Activated naive CD8-positive, alpha-beta T cell treated with anti-CD3 and anti-CD28 coated beads, Interleukin-2, amount 50 U/mL, for 24 hours (primary cell): ENCODE measurements at regions not wholly inside any gene's neighbourhood (a gene's known extent, or its start where the extent isn't known, plus 50 kb on each side); places are given as distances from the start of the nearest gene placed in this dataset.

Experiments
- ATAC-seq: fragments of 150-1000 bp; cut with Tn5 transposase; one replicate; pipeline ENCODE4 v1.10.0; 2021
- DNase-seq: peaks from one replicate; pipeline ENCODE4 v3.0.0; 2021
- H3K27ac Mint-ChIP-seq: one replicate; pipeline ENCODE4 v1.8.0; 2021; ENCODE audit warnings: mild to moderate bottlenecking, mixed read lengths
- H3K27me3 Mint-ChIP-seq: one replicate; pipeline ENCODE4 v1.8.0; 2021; ENCODE audit warnings: mixed read lengths
- H3K36me3 Mint-ChIP-seq: one replicate; pipeline ENCODE4 v1.8.0; 2021; ENCODE audit warnings: low read depth, mixed read lengths
- H3K4me1 Mint-ChIP-seq: one replicate; pipeline ENCODE4 v1.8.0; 2021; ENCODE audit warnings: mixed read lengths
- H3K4me3 Mint-ChIP-seq: one replicate; pipeline ENCODE4 v1.8.0; 2021; ENCODE audit warnings: mild to moderate bottlenecking, moderate library complexity, mixed read lengths
- H3K9me3 Mint-ChIP-seq: one replicate; pipeline ENCODE4 v1.8.0; 2021; ENCODE audit warnings: mixed read lengths

GRCh38 chr5:167317884-167318283 lies 973.6 kb upstream of the WWC1 start:
- Mint-ChIP-seq H3K9me3 (peaks cover 4% of the 10 kb centered on the region), H3K27ac (no peak overlapping the region), H3K4me1 (no peaks in the 10 kb centered on the region), H3K27me3 (no peaks in the 10 kb centered on the region), H3K36me3 (no peaks in the 10 kb centered on the region), H3K4me3 (no peak overlapping the region)
- no peak for DNase-seq
- ATAC-seq: no peak

GRCh38 chr5:167319243-167319642 lies 972.2 kb upstream of the WWC1 start:
- H3K4me3 Mint-ChIP-seq: no peak overlapping the region
- H3K27me3 Mint-ChIP-seq: no peaks in the 10 kb centered on the region
- H3K9me3 Mint-ChIP-seq: peaks cover 4% of the 10 kb centered on the region
- no peak overlapping the region for H3K27ac Mint-ChIP-seq
- ATAC-seq (no peak), DNase-seq (no peak)
- no peaks in the 10 kb centered on the region for H3K4me1 Mint-ChIP-seq
- H3K36me3 Mint-ChIP-seq: no peaks in the 10 kb centered on the region

GRCh38 chr5:167320019-167320418 lies 971.4 kb upstream of the WWC1 start:
- Mint-ChIP-seq H3K4me3 (no peak overlapping the region), H3K27me3 (no peaks in the 10 kb centered on the region), H3K9me3 (peaks cover 4% of the 10 kb centered on the region), H3K36me3 (no peaks in the 10 kb centered on the region), H3K4me1 (no peaks in the 10 kb centered on the region), H3K27ac (no peak overlapping the region)
- ATAC-seq (no peak), DNase-seq (no peak)

- H3K9me3 Mint-ChIP-seq: peaks cover 11% of the 10 kb centered on the region
- H3K4me3 Mint-ChIP-seq: no peak overlapping the region
- H3K36me3 Mint-ChIP-seq: no peaks in the 10 kb centered on the region
- no peaks in the 10 kb centered on the region for H3K4me1 Mint-ChIP-seq
- ATAC-seq (no peak), DNase-seq (no peak)
- H3K27me3 Mint-ChIP-seq: no peaks in the 10 kb centered on the region
- H3K27ac Mint-ChIP-seq: no peak overlapping the region
These were observed 959.1 kb upstream of the WWC1 start for GRCh38 chr5:167332309-167332708.

- Mint-ChIP-seq H3K27me3 (no peaks in the 10 kb centered on the region), H3K4me3 (no peak overlapping the region), H3K4me1 (no peaks in the 10 kb centered on the region), H3K27ac (no peak overlapping the region), H3K36me3 (no peaks in the 10 kb centered on the region), H3K9me3 (peaks cover 8% of the 10 kb centered on the region)
- ATAC-seq (no peak), DNase-seq (no peak)
These were observed 955.3 kb upstream of the WWC1 start for GRCh38 chr5:167336161-167336560.

- H3K27me3 Mint-ChIP-seq: no peaks in the 10 kb centered on the region
- no peak for ATAC-seq
- H3K4me3 Mint-ChIP-seq: no peak overlapping the region
- H3K27ac Mint-ChIP-seq: no peak overlapping the region
- peaks cover 11% of the 10 kb centered on the region for H3K9me3 Mint-ChIP-seq
- no peaks in the 10 kb centered on the region for H3K36me3 Mint-ChIP-seq
- H3K4me1 Mint-ChIP-seq: no peaks in the 10 kb centered on the region
- DNase-seq: no peak
These were observed 952.2 kb upstream of the WWC1 start for GRCh38 chr5:167339205-167339604.

GRCh38 chr5:167346461-167346860 lies 945.0 kb upstream of the WWC1 start:
- H3K9me3 Mint-ChIP-seq: peaks cover 4% of the 10 kb centered on the region
- no peak for ATAC-seq
- no peaks in the 10 kb centered on the region for H3K27me3 Mint-ChIP-seq
- no peak overlapping the region for H3K27ac Mint-ChIP-seq
- H3K4me3 Mint-ChIP-seq: no peak overlapping the region
- H3K36me3 Mint-ChIP-seq: no peaks in the 10 kb centered on the region
- H3K4me1 Mint-ChIP-seq: no peaks in the 10 kb centered on the region
- no peak for DNase-seq

- Mint-ChIP-seq H3K9me3 (peaks cover 3% of the 10 kb centered on the region), H3K27me3 (no peaks in the 10 kb centered on the region), H3K27ac (no peak overlapping the region), H3K36me3 (no peaks in the 10 kb centered on the region), H3K4me3 (no peak overlapping the region), H3K4me1 (no peaks in the 10 kb centered on the region)
- DNase-seq (no peak), ATAC-seq (no peak)
These were observed 943.1 kb upstream of the WWC1 start for GRCh38 chr5:167348251-167348926.

GRCh38 chr5:167348980-167349379 lies 942.5 kb upstream of the WWC1 start:
- H3K4me3 Mint-ChIP-seq: no peak overlapping the region

GRCh38 chr5:167351316-167351715 lies 940.1 kb upstream of the WWC1 start:
- ATAC-seq (no peak), DNase-seq (no peak)
- H3K4me3 Mint-ChIP-seq: no peak overlapping the region
- H3K4me1 Mint-ChIP-seq: no peaks in the 10 kb centered on the region
- H3K27ac Mint-ChIP-seq: no peak overlapping the region
- peaks cover 3% of the 10 kb centered on the region for H3K9me3 Mint-ChIP-seq
- no peaks in the 10 kb centered on the region for H3K36me3 Mint-ChIP-seq
- no peaks in the 10 kb centered on the region for H3K27me3 Mint-ChIP-seq

More at GRCh38 chr5:167348980-167349379, 942.5 kb upstream of the WWC1 start:
- Mint-ChIP-seq H3K9me3 (peaks cover 3% of the 10 kb centered on the region), H3K36me3 (no peaks in the 10 kb centered on the region), H3K27ac (no peak overlapping the region), H3K27me3 (no peaks in the 10 kb centered on the region), H3K4me1 (no peaks in the 10 kb centered on the region)
- ATAC-seq: no peak
- DNase-seq: no peak

- ATAC-seq: no peak
- H3K9me3 Mint-ChIP-seq: peaks cover under 1% of the 10 kb centered on the region
- no peak overlapping the region for H3K4me3 Mint-ChIP-seq
- H3K27ac Mint-ChIP-seq: no peak overlapping the region
- DNase-seq: no peak
- no peaks in the 10 kb centered on the region for H3K27me3 Mint-ChIP-seq
- no peaks in the 10 kb centered on the region for H3K36me3 Mint-ChIP-seq
- no peaks in the 10 kb centered on the region for H3K4me1 Mint-ChIP-seq
These were observed 938.6 kb upstream of the WWC1 start for GRCh38 chr5:167352801-167353200.

GRCh38 chr5:167355346-167355745 lies 936.1 kb upstream of the WWC1 start:
- no peaks in the 10 kb centered on the region for H3K27me3 Mint-ChIP-seq

GRCh38 chr5:167356374-167356773 lies 935.1 kb upstream of the WWC1 start:
- no peaks in the 10 kb centered on the region for H3K36me3 Mint-ChIP-seq
- no peak for DNase-seq
- no peaks in the 10 kb centered on the region for H3K27me3 Mint-ChIP-seq
- H3K4me1 Mint-ChIP-seq: no peaks in the 10 kb centered on the region
- ATAC-seq: no peak
- H3K4me3 Mint-ChIP-seq: no peak overlapping the region
- no peak overlapping the region for H3K27ac Mint-ChIP-seq
- H3K9me3 Mint-ChIP-seq: no peaks in the 10 kb centered on the region

More at GRCh38 chr5:167355346-167355745, 936.1 kb upstream of the WWC1 start:
- no peaks in the 10 kb centered on the region for H3K4me1 Mint-ChIP-seq
- no peak for DNase-seq
- no peak for ATAC-seq
- no peak overlapping the region for H3K27ac Mint-ChIP-seq
- H3K4me3 Mint-ChIP-seq: no peak overlapping the region
- no peaks in the 10 kb centered on the region for H3K36me3 Mint-ChIP-seq
- H3K9me3 Mint-ChIP-seq: no peaks in the 10 kb centered on the region

GRCh38 chr5:167358868-167359492 lies 932.5 kb upstream of the WWC1 start:
- Mint-ChIP-seq H3K27ac (no peak overlapping the region), H3K27me3 (no peaks in the 10 kb centered on the region), H3K9me3 (peaks cover 4% of the 10 kb centered on the region), H3K4me3 (no peak overlapping the region), H3K4me1 (no peaks in the 10 kb centered on the region), H3K36me3 (no peaks in the 10 kb centered on the region)
- DNase-seq (no peak), ATAC-seq (no peak)

GRCh38 chr5:167361795-167362194 lies 929.6 kb upstream of the WWC1 start:
- Mint-ChIP-seq H3K4me3 (no peak overlapping the region), H3K27ac (no peak overlapping the region), H3K27me3 (no peaks in the 10 kb centered on the region), H3K9me3 (peaks cover 4% of the 10 kb centered on the region), H3K4me1 (no peaks in the 10 kb centered on the region), H3K36me3 (no peaks in the 10 kb centered on the region)
- ATAC-seq (no peak), DNase-seq (no peak)
